Testis (tissue), 2 donors: ENCODE measurements at regions not wholly inside any gene's neighbourhood (a gene's known extent, or its start where the extent isn't known, plus 50 kb on each side); places are given as distances from the start of the nearest gene placed in this dataset.

Source experiments
- CTCF ChIP-seq, 3 experiments: fragments of 450-650 bp in 2 of 3; fragments of 200-600 bp in 1 of 3; sonication (generic) in 1 of 3; IDR thresholded peaks; one replicate each; pipeline ENCODE4 v1.5.1; 2016 to 2019; ENCODE audit warnings: antibody characterized with exemption in 3 of 3, mild to moderate bottlenecking in 2 of 3, moderate library complexity in 1 of 3
- POLR2A ChIP-seq: fragments of 450-650 bp; IDR thresholded peaks from one replicate; pipeline ENCODE4 v1.6.1; 2017; ENCODE audit warnings: antibody characterized with exemption, mild to moderate bottlenecking, moderate library complexity

DNA sequence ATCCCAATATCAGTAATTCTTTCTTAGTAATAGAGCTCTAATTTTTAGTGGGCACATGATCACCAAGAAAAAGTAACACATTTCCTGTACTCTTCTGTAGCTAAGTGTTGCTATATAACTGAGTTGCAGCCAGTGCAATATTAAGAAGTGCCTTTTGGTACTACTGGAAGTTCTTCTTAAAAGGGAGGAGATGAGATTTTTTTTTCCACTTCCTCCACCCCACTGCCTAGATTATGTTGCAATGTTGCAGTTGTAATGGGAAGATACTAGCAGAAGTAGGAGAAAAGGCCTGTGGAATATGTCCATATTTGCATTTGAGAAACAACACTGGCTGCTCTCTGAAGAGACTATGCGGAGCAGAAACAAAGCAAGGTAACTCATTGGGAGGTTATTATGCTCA lies 280.6 kb upstream of the ANO5 start:
- TF ChIP-seq POLR2A = no peak
- TF ChIP-seq CTCF (IDR thresholded peaks at IDR 0.05) = no peak
